ENCODE measurements at regions not wholly inside any gene's neighbourhood (a gene's known extent, or its start where the extent isn't known, plus 50 kb on each side); places are given as distances from the start of the nearest gene placed in this dataset.

GRCh38 chr15:35854316-35854715 is 308.4 kb upstream of the DPH6 start:
- no peak for TF ChIP-seq CTCF (IDR thresholded peaks at IDR 0.05; ENCODE audit: poor library complexity, severe bottlenecking)
- Histone ChIP-seq H3K9me3 (ENCODE audit: severe bottlenecking) (no peaks in the 10 kb centered on the region), H3K4me1 (ENCODE audit: insufficient read depth, poor library complexity, severe bottlenecking) (no peaks in the 10 kb centered on the region), H3K4me3 (ENCODE audit: severe bottlenecking) (no peak overlapping the region), H3K36me3 (ENCODE audit: low read depth) (no peaks in the 10 kb centered on the region), H3K27ac (ENCODE audit: poor library complexity, severe bottlenecking) (no peak overlapping the region), H3K27me3 (ENCODE audit: insufficient read depth, poor library complexity, severe bottlenecking) (no peaks in the 10 kb centered on the region)
- ATAC-seq (ENCODE audit: low read depth) (no peak), DNase-seq (ENCODE audit: low spot score) (no peak)

GRCh38 chr15:35857567-35858226 is 311.7 kb upstream of the DPH6 start:
- no peaks in the 10 kb centered on the region for H3K9me3 ChIP-seq (ENCODE audit: severe bottlenecking)
- ATAC-seq (ENCODE audit: low read depth) (no peak), DNase-seq (ENCODE audit: low spot score) (no peak)
- no peaks in the 10 kb centered on the region for H3K27me3 ChIP-seq (ENCODE audit: insufficient read depth, poor library complexity, severe bottlenecking)
- no peaks in the 10 kb centered on the region for H3K4me1 ChIP-seq (ENCODE audit: insufficient read depth, poor library complexity, severe bottlenecking)
- H3K4me3 ChIP-seq (ENCODE audit: severe bottlenecking) = no peak overlapping the region
- no peak for TF ChIP-seq CTCF (IDR thresholded peaks at IDR 0.05; ENCODE audit: poor library complexity, severe bottlenecking)
- no peaks in the 10 kb centered on the region for H3K36me3 ChIP-seq (ENCODE audit: low read depth)
- H3K27ac ChIP-seq (ENCODE audit: poor library complexity, severe bottlenecking) = no peak overlapping the region

- DNase-seq (ENCODE audit: low spot score) = no peak
- H3K4me1 ChIP-seq (ENCODE audit: insufficient read depth, poor library complexity, severe bottlenecking) = no peaks in the 10 kb centered on the region
- H3K36me3 ChIP-seq (ENCODE audit: low read depth) = no peaks in the 10 kb centered on the region
- H3K4me3 ChIP-seq (ENCODE audit: severe bottlenecking) = no peak overlapping the region
- no peak for ATAC-seq (ENCODE audit: low read depth)
- no peak for TF ChIP-seq CTCF (IDR thresholded peaks at IDR 0.05; ENCODE audit: poor library complexity, severe bottlenecking)
- no peak overlapping the region for H3K27ac ChIP-seq (ENCODE audit: poor library complexity, severe bottlenecking)
- H3K27me3 ChIP-seq (ENCODE audit: insufficient read depth, poor library complexity, severe bottlenecking) = no peaks in the 10 kb centered on the region
- no peaks in the 10 kb centered on the region for H3K9me3 ChIP-seq (ENCODE audit: severe bottlenecking)
These were observed 312.7 kb upstream of the DPH6 start for GRCh38 chr15:35858707-35859106.

- H3K27me3 ChIP-seq (ENCODE audit: insufficient read depth, poor library complexity, severe bottlenecking) = no peaks in the 10 kb centered on the region
- peaks cover 2% of the 10 kb centered on the region for H3K4me1 ChIP-seq (ENCODE audit: insufficient read depth, poor library complexity, severe bottlenecking)
- no peak for TF ChIP-seq CTCF (IDR thresholded peaks at IDR 0.05; ENCODE audit: poor library complexity, severe bottlenecking)
- H3K4me3 ChIP-seq (ENCODE audit: severe bottlenecking) = no peak overlapping the region
- H3K27ac ChIP-seq (ENCODE audit: poor library complexity, severe bottlenecking) = no peak overlapping the region
- H3K36me3 ChIP-seq (ENCODE audit: low read depth) = no peaks in the 10 kb centered on the region
- H3K9me3 ChIP-seq (ENCODE audit: severe bottlenecking) = no peaks in the 10 kb centered on the region
- DNase-seq (ENCODE audit: low spot score) (no peak), ATAC-seq (ENCODE audit: low read depth) (no peak)
These were observed 317.7 kb upstream of the DPH6 start for GRCh38 chr15:35863655-35864054.

- ATAC-seq (ENCODE audit: low read depth) (no peak), DNase-seq (ENCODE audit: low spot score) (no peak)
- Histone ChIP-seq H3K4me3 (ENCODE audit: severe bottlenecking) (no peak overlapping the region), H3K9me3 (ENCODE audit: severe bottlenecking) (no peaks in the 10 kb centered on the region), H3K4me1 (ENCODE audit: insufficient read depth, poor library complexity, severe bottlenecking) (peaks cover 12% of the 10 kb centered on the region), H3K27me3 (ENCODE audit: insufficient read depth, poor library complexity, severe bottlenecking) (no peaks in the 10 kb centered on the region), H3K36me3 (ENCODE audit: low read depth) (no peaks in the 10 kb centered on the region), H3K27ac (ENCODE audit: poor library complexity, severe bottlenecking) (no peak overlapping the region)
- TF ChIP-seq CTCF (IDR thresholded peaks at IDR 0.05; ENCODE audit: poor library complexity, severe bottlenecking) = no peak
These were observed 321.4 kb upstream of the DPH6 start for GRCh38 chr15:35867356-35867755.
